Dendritic cell treated with granulocyte-macrophage colony-stimulating factor and Interleukin-4, amounts not matched to agents 40 ng/mL and 50 ng/mL, for 4 days (primary cell): ENCODE measurements at regions not wholly inside any gene's neighbourhood (a gene's known extent, or its start where the extent isn't known, plus 50 kb on each side); places are given as distances from the start of the nearest gene placed in this dataset.
"Not testable (repeated sequence)": the region's sequence is repeated elsewhere in the genome, so short reads cannot be mapped to it uniquely, and the experiment has no call there.

Experiments used
- H3K27ac Mint-ChIP-seq: one replicate; pipeline ENCODE4 v1.8.0; 2022; ENCODE audit warnings: mild to moderate bottlenecking, mixed read lengths
- H3K27me3 Mint-ChIP-seq: one replicate; pipeline ENCODE4 v1.8.0; 2022; ENCODE audit warnings: mild to moderate bottlenecking, mixed read lengths
- H3K36me3 Mint-ChIP-seq: one replicate; pipeline ENCODE4 v1.8.0; 2022; ENCODE audit warnings: low read depth, mixed read lengths
- H3K4me1 Mint-ChIP-seq: one replicate; pipeline ENCODE4 v1.8.0; 2022; ENCODE audit warnings: low read depth, mixed read lengths
- H3K4me3 Mint-ChIP-seq: one replicate; pipeline ENCODE4 v1.8.0; 2022; ENCODE audit warnings: mild to moderate bottlenecking, moderate library complexity, mixed read lengths
- H3K9me3 Mint-ChIP-seq: one replicate; pipeline ENCODE4 v1.8.0; 2022; ENCODE audit warnings: mixed read lengths
- intact Hi-C: fragments of 100-400 bp; cut with micrococcal nuclease; formaldehyde crosslinking; loops from one replicate; pipeline ENCODE4 v1.15.0; 2022

GRCh38 chr2:87595017-87595416, 152.9 kb upstream of the PLGLB2 start:
- intact Hi-C loops, H3K27me3 Mint-ChIP-seq, H3K27ac Mint-ChIP-seq, H3K4me3 Mint-ChIP-seq, H3K9me3 Mint-ChIP-seq, H3K36me3 Mint-ChIP-seq, H3K4me1 Mint-ChIP-seq: not testable (repeated sequence)

- H3K4me1 Mint-ChIP-seq, H3K27ac Mint-ChIP-seq, intact Hi-C loops, H3K4me3 Mint-ChIP-seq, H3K36me3 Mint-ChIP-seq, H3K27me3 Mint-ChIP-seq, H3K9me3 Mint-ChIP-seq: not testable (repeated sequence)
Measured at GRCh38 chr2:87600961-87601360, 146.9 kb upstream of the PLGLB2 start.

- H3K36me3 Mint-ChIP-seq, H3K4me3 Mint-ChIP-seq, H3K4me1 Mint-ChIP-seq, H3K27ac Mint-ChIP-seq, H3K9me3 Mint-ChIP-seq, H3K27me3 Mint-ChIP-seq, intact Hi-C loops: not testable (repeated sequence)
Measured at GRCh38 chr2:87602118-87602517, 145.8 kb upstream of the PLGLB2 start.

GRCh38 chr2:87602728-87603127, 145.2 kb upstream of the PLGLB2 start:
- H3K27me3 Mint-ChIP-seq, H3K27ac Mint-ChIP-seq, H3K9me3 Mint-ChIP-seq, H3K4me1 Mint-ChIP-seq, H3K4me3 Mint-ChIP-seq, H3K36me3 Mint-ChIP-seq, intact Hi-C loops: not testable (repeated sequence)

GRCh38 chr2:87603418-87604278, 144.2 kb upstream of the PLGLB2 start:
- intact Hi-C loops, H3K4me1 Mint-ChIP-seq, H3K36me3 Mint-ChIP-seq, H3K9me3 Mint-ChIP-seq, H3K4me3 Mint-ChIP-seq, H3K27me3 Mint-ChIP-seq, H3K27ac Mint-ChIP-seq: not testable (repeated sequence)

- intact Hi-C loops, H3K9me3 Mint-ChIP-seq, H3K4me1 Mint-ChIP-seq: not testable (repeated sequence)
Measured at GRCh38 chr2:87604279-87604818, 143.5 kb upstream of the PLGLB2 start.

GRCh38 chr2:87604980-87605379, 142.9 kb upstream of the PLGLB2 start:
- H3K27me3 Mint-ChIP-seq, H3K4me3 Mint-ChIP-seq, H3K4me1 Mint-ChIP-seq, H3K36me3 Mint-ChIP-seq, H3K9me3 Mint-ChIP-seq, H3K27ac Mint-ChIP-seq, intact Hi-C loops: not testable (repeated sequence)

More at GRCh38 chr2:87604279-87604818, 143.5 kb upstream of the PLGLB2 start:
- H3K4me3 Mint-ChIP-seq, H3K36me3 Mint-ChIP-seq, H3K27me3 Mint-ChIP-seq, H3K27ac Mint-ChIP-seq: not testable (repeated sequence)

- intact Hi-C loops, H3K27ac Mint-ChIP-seq, H3K9me3 Mint-ChIP-seq, H3K36me3 Mint-ChIP-seq, H3K27me3 Mint-ChIP-seq, H3K4me3 Mint-ChIP-seq, H3K4me1 Mint-ChIP-seq: not testable (repeated sequence)
Measured at GRCh38 chr2:87608377-87609166, 139.3 kb upstream of the PLGLB2 start.

- H3K9me3 Mint-ChIP-seq, H3K4me1 Mint-ChIP-seq, H3K27ac Mint-ChIP-seq, H3K27me3 Mint-ChIP-seq, intact Hi-C loops, H3K36me3 Mint-ChIP-seq, H3K4me3 Mint-ChIP-seq: not testable (repeated sequence)
Measured at GRCh38 chr2:87610974-87611373, 136.9 kb upstream of the PLGLB2 start.

- H3K36me3 Mint-ChIP-seq: not testable (repeated sequence)
Measured at GRCh38 chr2:87611416-87611815, 136.5 kb upstream of the PLGLB2 start.

GRCh38 chr2:87611956-87612355, 135.9 kb upstream of the PLGLB2 start:
- H3K4me3 Mint-ChIP-seq, H3K27ac Mint-ChIP-seq, H3K9me3 Mint-ChIP-seq, H3K36me3 Mint-ChIP-seq, H3K27me3 Mint-ChIP-seq, H3K4me1 Mint-ChIP-seq, intact Hi-C loops: not testable (repeated sequence)

More at GRCh38 chr2:87611416-87611815, 136.5 kb upstream of the PLGLB2 start:
- H3K4me1 Mint-ChIP-seq, H3K27ac Mint-ChIP-seq, H3K27me3 Mint-ChIP-seq, H3K9me3 Mint-ChIP-seq, intact Hi-C loops, H3K4me3 Mint-ChIP-seq: not testable (repeated sequence)

GRCh38 chr2:87614829-87615434, 133.0 kb upstream of the PLGLB2 start:
- H3K27me3 Mint-ChIP-seq, H3K9me3 Mint-ChIP-seq, H3K36me3 Mint-ChIP-seq, H3K4me1 Mint-ChIP-seq, H3K4me3 Mint-ChIP-seq, intact Hi-C loops, H3K27ac Mint-ChIP-seq: not testable (repeated sequence)

- H3K27me3 Mint-ChIP-seq, intact Hi-C loops, H3K4me1 Mint-ChIP-seq, H3K27ac Mint-ChIP-seq, H3K9me3 Mint-ChIP-seq, H3K4me3 Mint-ChIP-seq, H3K36me3 Mint-ChIP-seq: not testable (repeated sequence)
Measured at GRCh38 chr2:87619121-87619520, 128.8 kb upstream of the PLGLB2 start.

- H3K4me1 Mint-ChIP-seq, H3K4me3 Mint-ChIP-seq, H3K36me3 Mint-ChIP-seq, H3K9me3 Mint-ChIP-seq, intact Hi-C loops, H3K27ac Mint-ChIP-seq, H3K27me3 Mint-ChIP-seq: not testable (repeated sequence)
Measured at GRCh38 chr2:87621139-87621538, 126.7 kb upstream of the PLGLB2 start.
